AML-193 (cell line): ENCODE measurements at regions not wholly inside any gene's neighbourhood (a gene's known extent, or its start where the extent isn't known, plus 50 kb on each side); places are given as distances from the start of the nearest gene placed in this dataset.

ENCODE experiments used
- DNase-seq, 2 experiments: peaks; one replicate each; lab custom pipeline; 2025; lab: John Stamatoyannopoulos, UW

- no peak for DNase-seq
These were observed 206.7 kb downstream of the AACS start for GRCh38 chr12:125271892-125272291.

- DNase-seq, result no peak
These were observed 207.2 kb downstream of the AACS start for GRCh38 chr12:125272383-125272933.

- no peak for DNase-seq
These were observed 211.3 kb downstream of the AACS start for GRCh38 chr12:125276567-125276966.

GRCh38 chr12:125280482-125281377, 215.5 kb downstream of the AACS start:
- DNase-seq, result no peak

- DNase-seq, result no peak
These were observed 217.7 kb downstream of the AACS start for GRCh38 chr12:125282921-125283320.

GRCh38 chr12:125283521-125283920, 218.3 kb downstream of the AACS start:
- no peak for DNase-seq

GRCh38 chr12:125284087-125284486, 218.9 kb downstream of the AACS start:
- no peak for DNase-seq

GRCh38 chr12:125284945-125285685, 219.9 kb downstream of the AACS start:
- DNase-seq, result no peak

GRCh38 chr12:125286005-125286727, 220.9 kb downstream of the AACS start:
- DNase-seq, result no peak

- no peak for DNase-seq
These were observed 222.1 kb downstream of the AACS start for GRCh38 chr12:125287155-125287847.

GRCh38 chr12:125288931-125289928, 224.0 kb downstream of the AACS start:
- DNase-seq, result no peak

GRCh38 chr12:125289970-125290369, 224.7 kb downstream of the AACS start:
- no peak for DNase-seq

- DNase-seq, result no peak
These were observed 227.5 kb downstream of the AACS start for GRCh38 chr12:125292700-125293099.

GRCh38 chr12:125295550-125295949, 230.3 kb downstream of the AACS start:
- DNase-seq, result no peak

GRCh38 chr12:125296701-125297100, 231.5 kb downstream of the AACS start:
- DNase-seq, result no peak

GRCh38 chr12:125299840-125300239, 234.6 kb downstream of the AACS start:
- DNase-seq, result no peak

GRCh38 chr12:125300249-125300648, 235.0 kb downstream of the AACS start:
- no peak for DNase-seq

- DNase-seq, result no peak
These were observed 238.1 kb downstream of the AACS start for GRCh38 chr12:125303337-125303736.

- no peak for DNase-seq
These were observed 238.8 kb downstream of the AACS start for GRCh38 chr12:125304029-125304428.

GRCh38 chr12:125305231-125305630, 240.0 kb downstream of the AACS start:
- DNase-seq, result no peak
